Suprapubic skin (tissue), 3 donors: ENCODE measurements at regions not wholly inside any gene's neighbourhood (a gene's known extent, or its start where the extent isn't known, plus 50 kb on each side); places are given as distances from the start of the nearest gene placed in this dataset.
A peak's percentile ranks its signal among the peaks of the same experiment; 100 is the strongest.

Experiments
- POLR2AphosphoS5 ChIP-seq, 3 donors: sonication (generic); formaldehyde crosslinking; IDR thresholded peaks; one replicate each; pipeline ENCODE4 v1.6.1; 2017; ENCODE audit warnings: antibody characterized with exemption in 3 of 3
- TF ChIP-seq, protein P1 (sequence below), 2 donors: fragments of 200-600 bp in 1 of 2; fragments of 450-650 bp in 1 of 2; sonication (generic) in 1 of 2; IDR thresholded peaks; one replicate each; pipeline ENCODE4 v1.5.1; 2016 to 2019; ENCODE audit warnings: antibody characterized with exemption in 2 of 2, mild to moderate bottlenecking in 1 of 2, moderate library complexity in 1 of 2

DNA sequence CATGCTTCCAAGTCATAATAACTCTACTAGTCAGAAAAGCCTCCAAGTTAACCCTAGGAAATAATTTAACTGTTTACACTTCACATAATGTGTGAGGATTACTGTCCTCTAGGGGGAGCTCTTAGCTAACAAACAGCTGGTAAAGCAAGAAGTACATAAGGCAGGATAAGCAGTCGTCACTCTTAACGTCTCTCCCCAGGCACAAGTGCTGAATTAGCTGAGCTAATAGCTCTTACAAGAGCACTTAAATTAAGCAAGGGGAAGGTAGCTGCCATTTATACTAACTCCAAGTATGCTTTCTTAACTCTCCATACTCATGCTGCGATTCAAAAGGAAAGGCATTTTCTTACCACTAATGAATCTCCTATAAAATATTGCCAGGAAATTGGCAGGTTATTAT lies 79.3 kb upstream of the TSPAN11 start:
- TF ChIP-seq, protein P1, sequence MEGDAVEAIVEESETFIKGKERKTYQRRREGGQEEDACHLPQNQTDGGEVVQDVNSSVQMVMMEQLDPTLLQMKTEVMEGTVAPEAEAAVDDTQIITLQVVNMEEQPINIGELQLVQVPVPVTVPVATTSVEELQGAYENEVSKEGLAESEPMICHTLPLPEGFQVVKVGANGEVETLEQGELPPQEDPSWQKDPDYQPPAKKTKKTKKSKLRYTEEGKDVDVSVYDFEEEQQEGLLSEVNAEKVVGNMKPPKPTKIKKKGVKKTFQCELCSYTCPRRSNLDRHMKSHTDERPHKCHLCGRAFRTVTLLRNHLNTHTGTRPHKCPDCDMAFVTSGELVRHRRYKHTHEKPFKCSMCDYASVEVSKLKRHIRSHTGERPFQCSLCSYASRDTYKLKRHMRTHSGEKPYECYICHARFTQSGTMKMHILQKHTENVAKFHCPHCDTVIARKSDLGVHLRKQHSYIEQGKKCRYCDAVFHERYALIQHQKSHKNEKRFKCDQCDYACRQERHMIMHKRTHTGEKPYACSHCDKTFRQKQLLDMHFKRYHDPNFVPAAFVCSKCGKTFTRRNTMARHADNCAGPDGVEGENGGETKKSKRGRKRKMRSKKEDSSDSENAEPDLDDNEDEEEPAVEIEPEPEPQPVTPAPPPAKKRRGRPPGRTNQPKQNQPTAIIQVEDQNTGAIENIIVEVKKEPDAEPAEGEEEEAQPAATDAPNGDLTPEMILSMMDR (IDR thresholded peaks at IDR 0.05): peak; percentile 58 to 67
- TF ChIP-seq POLR2AphosphoS5 (IDR thresholded peaks at IDR 0.05): no peak
